GM12892 (cell line): ENCODE measurements at regions not wholly inside any gene's neighbourhood (a gene's known extent, or its start where the extent isn't known, plus 50 kb on each side); places are given as distances from the start of the nearest gene placed in this dataset.

Experiments
- POLR2AphosphoS5 ChIP-seq: IDR thresholded peaks from 2 replicates; pipeline ENCODE4 v1.6.1; 2011; ENCODE audit warnings: low read depth, low read length, control low read depth
- TAF1 ChIP-seq: IDR thresholded peaks from 2 replicates; pipeline ENCODE4 v1.6.1; 2011; ENCODE audit warnings: low read depth, mild to moderate bottlenecking, control low read depth, low read length, borderline replicate concordance

DNA sequence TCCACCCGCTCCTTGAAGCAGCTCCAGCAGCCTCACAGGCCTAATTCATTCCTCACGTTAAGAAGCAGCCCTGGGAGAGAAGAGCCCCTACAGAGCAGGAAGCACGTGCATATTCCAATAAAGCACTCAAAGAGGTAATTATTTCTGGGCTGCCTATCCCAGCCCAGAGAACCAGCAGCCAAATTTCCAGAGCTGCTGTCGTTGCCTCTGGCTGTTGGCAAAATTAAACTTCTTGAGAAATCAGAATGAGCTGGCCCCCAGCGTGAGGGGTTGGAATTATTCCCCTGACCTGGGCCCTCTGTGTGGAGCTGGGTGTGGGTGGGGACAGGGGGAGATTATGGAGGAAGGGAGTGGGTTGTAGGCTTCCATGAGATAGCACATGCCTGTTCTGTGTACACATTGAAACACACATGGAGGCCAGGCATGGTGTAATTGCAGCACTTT is 86.8 kb upstream of the HSPA9 start:
- TF ChIP-seq TAF1 (no peak), POLR2AphosphoS5 (no peak)
